HEK293 (cell line): ENCODE measurements at regions not wholly inside any gene's neighbourhood (a gene's known extent, or its start where the extent isn't known, plus 50 kb on each side); places are given as distances from the start of the nearest gene placed in this dataset.
A peak's percentile ranks its signal among the peaks of the same experiment; 100 is the strongest.
"Not testable (repeated sequence)": the region's sequence is repeated elsewhere in the genome, so short reads cannot be mapped to it uniquely, and the experiment has no call there.

Source experiments
- CTCF ChIA-PET: fragments of 350-600 bp; formaldehyde crosslinking; extraction: SDS; loops from one replicate; lab custom pipeline; 2021; ENCODE audit warnings: antibody characterized with exemption; lab: Yijun Ruan, JAX
- POLR2A ChIA-PET: fragments of 300-600 bp; formaldehyde crosslinking; extraction: SDS; loops from one replicate; lab custom pipeline; 2020; ENCODE audit warnings: antibody characterized with exemption, inconsistent platforms; lab: Yijun Ruan, JAX
- H3K27ac ChIP-seq: fragments of 200-500 bp; sonication (Bioruptor generic); 2 replicates; pipeline ENCODE4 v1.5.1; 2014; ENCODE audit warnings: low read depth, low read length, control low read depth, inconsistent platforms; ENCODE audit errors: extremely low read depth
- H3K36me3 ChIP-seq, 2 experiments: fragments of 200-500 bp in 1 of 2; sonication (Bioruptor generic) in 1 of 2; 1 replicate in 1 of 2; 2 replicates in 1 of 2; pipeline ENCODE4 v1.5.1; 2014 to 2017; ENCODE audit warnings: inconsistent platforms in 2 of 2, low read length in 2 of 2; ENCODE audit not compliant: control insufficient read depth in 2 of 2, insufficient read depth in 1 of 2
- H3K4me1 ChIP-seq: fragments of 200-500 bp; sonication (Bioruptor generic); 2 replicates; pipeline ENCODE4 v1.5.1; 2014; ENCODE audit warnings: mild to moderate bottlenecking, low read length, inconsistent platforms; ENCODE audit not compliant: control insufficient read depth, insufficient read depth
- H3K4me3 ChIP-seq: 2 replicates; pipeline ENCODE4 v1.5.1; 2011; ENCODE audit warnings: low read depth, mild to moderate bottlenecking, control low read depth, low read length, moderate library complexity
- H3K9me3 ChIP-seq: fragments of 200-500 bp; sonication (Bioruptor generic); 2 replicates; pipeline ENCODE4 v1.5.1; 2014; ENCODE audit warnings: low read depth, low read length, inconsistent platforms; ENCODE audit not compliant: control insufficient read depth, insufficient read depth
- ATF2 ChIP-seq: fragments of 450-650 bp; formaldehyde crosslinking; IDR thresholded peaks from 2 replicates; pipeline ENCODE4 v1.5.1; 2016; ENCODE audit warnings: missing biosample characterization, missing genetic modification characterization, low read depth
- PRDM1 ChIP-seq: fragments of 450-650 bp; formaldehyde crosslinking; IDR thresholded peaks from 2 replicates; pipeline ENCODE4; 2016; ENCODE audit warnings: missing biosample characterization, missing genetic modification characterization
- ZNF544 ChIP-seq: fragments of 450-650 bp; formaldehyde crosslinking; IDR thresholded peaks from 2 replicates; pipeline ENCODE4 v1.5.0; 2017; ENCODE audit warnings: missing biosample characterization, missing genetic modification characterization

DNA sequence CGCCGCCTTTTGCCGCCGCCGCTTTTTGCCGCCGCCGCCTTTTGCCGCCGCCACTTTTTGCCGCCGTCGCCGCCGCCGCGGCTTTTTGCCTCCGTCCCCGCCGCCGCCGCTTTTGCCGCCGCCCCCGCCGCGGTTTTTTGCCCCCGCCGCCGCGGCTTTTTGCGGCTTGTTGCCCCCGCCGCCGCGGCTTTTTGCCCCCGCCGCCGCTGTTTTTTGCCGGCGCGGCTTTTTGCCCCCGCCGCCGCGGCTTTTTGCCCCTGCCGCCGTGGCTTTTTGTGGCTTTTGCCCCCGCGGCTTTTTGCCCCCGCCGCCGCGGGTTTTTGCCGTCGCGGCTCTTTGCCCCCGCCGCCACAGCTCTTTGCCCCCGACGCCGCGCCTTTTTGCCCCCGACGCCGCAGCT is 311.1 kb downstream of the TP53TG3F start:
- CTCF ChIA-PET, H3K4me3 ChIP-seq, H3K9me3 ChIP-seq, H3K4me1 ChIP-seq, H3K36me3 ChIP-seq, POLR2A ChIA-PET, H3K27ac ChIP-seq: not testable (repeated sequence)

- H3K4me1 ChIP-seq, H3K27ac ChIP-seq, H3K9me3 ChIP-seq, H3K36me3 ChIP-seq, H3K4me3 ChIP-seq, CTCF ChIA-PET, POLR2A ChIA-PET: not testable (repeated sequence)
Observed at GRCh38 chr16:33771211-33771610, 311.8 kb downstream of the TP53TG3F start.

DNA sequence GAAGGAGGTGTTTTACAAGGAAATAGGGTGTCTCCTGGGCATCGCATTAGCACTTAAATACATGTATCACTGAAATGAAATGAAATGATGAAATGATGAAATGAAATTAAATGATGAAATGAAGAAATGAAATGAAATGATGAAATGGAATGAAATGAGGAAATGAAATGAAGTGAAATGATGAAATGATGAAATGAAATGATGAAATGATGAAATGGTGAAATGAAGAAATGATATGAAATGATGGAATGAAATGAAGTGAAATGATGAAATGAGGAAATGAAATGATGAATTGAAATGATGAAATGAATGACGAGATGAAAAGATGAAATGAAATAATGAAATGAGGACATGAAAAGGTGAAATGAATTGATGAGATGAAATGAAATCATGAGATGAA is 314.6 kb downstream of the TP53TG3F start:
- H3K4me1 ChIP-seq, H3K9me3 ChIP-seq, POLR2A ChIA-PET, H3K36me3 ChIP-seq, CTCF ChIA-PET, H3K27ac ChIP-seq, H3K4me3 ChIP-seq: not testable (repeated sequence)
- TF ChIP-seq ZNF544 (tag by site-specific recombination) (0 out of 2 replicates have a peak, but pooled peaks have one; percentile 28), ATF2 (tag by site-specific recombination) (peak; percentile 57)

DNA sequence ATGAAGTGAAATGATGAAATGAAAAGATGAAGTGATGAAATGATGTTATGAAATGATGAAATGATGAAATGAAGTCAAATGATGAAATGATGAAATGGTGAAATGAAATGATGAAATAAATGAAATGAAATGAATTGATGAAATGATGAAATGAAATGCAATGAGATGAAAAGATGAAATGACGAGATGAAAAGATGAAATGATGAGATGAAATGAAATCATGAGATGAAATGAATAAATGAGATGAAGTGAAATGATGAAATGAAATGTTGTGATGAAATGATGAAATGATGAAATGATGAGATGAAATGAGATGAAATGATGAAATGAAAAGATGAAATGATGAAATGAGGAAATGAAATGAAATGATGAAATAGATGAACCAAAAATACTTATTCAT is 315.3 kb downstream of the TP53TG3F start:
- H3K27ac ChIP-seq, H3K4me1 ChIP-seq: not testable (repeated sequence)
- TF ChIP-seq PRDM1 (tag by site-specific recombination) = 0 out of 2 replicates have a peak, but pooled peaks have one; percentile 43
- TF ChIP-seq ATF2 (tag by site-specific recombination) = peak; percentile 77
- TF ChIP-seq, all 188 proteins: peak for 2; not testable (repeated sequence) for 186
- CTCF ChIA-PET, H3K9me3 ChIP-seq, H3K36me3 ChIP-seq, POLR2A ChIA-PET, H3K4me3 ChIP-seq: not testable (repeated sequence)

- H3K9me3 ChIP-seq, H3K4me1 ChIP-seq, POLR2A ChIA-PET, H3K36me3 ChIP-seq, H3K27ac ChIP-seq, H3K4me3 ChIP-seq: not testable (repeated sequence)
- CTCF ChIA-PET = interaction anchor here (0.6 to 2.8 kb wide), 8 partner anchors 10 to 77 kb away, joined by 3 to 15 read pairs (median 4); no protein-coding TSS in a partner anchor
Observed at GRCh38 chr16:33816328-33816944, 357.0 kb downstream of the TP53TG3F start.

- POLR2A ChIA-PET, CTCF ChIA-PET, H3K4me1 ChIP-seq, H3K4me3 ChIP-seq, H3K36me3 ChIP-seq, H3K27ac ChIP-seq, H3K9me3 ChIP-seq: not testable (repeated sequence)
Observed at GRCh38 chr16:33824736-33825135, 365.3 kb downstream of the TP53TG3F start.

- H3K9me3 ChIP-seq, H3K36me3 ChIP-seq, H3K27ac ChIP-seq, H3K4me1 ChIP-seq, POLR2A ChIA-PET, H3K4me3 ChIP-seq: not testable (repeated sequence)
- CTCF ChIA-PET = interaction anchor here (1.3 kb wide), 1 partner anchor 11 kb away, joined by 4 read pairs; no protein-coding TSS in a partner anchor
Observed at GRCh38 chr16:33827522-33827921, 368.1 kb downstream of the TP53TG3F start.

- POLR2A ChIA-PET, H3K36me3 ChIP-seq, H3K27ac ChIP-seq, H3K4me1 ChIP-seq, H3K9me3 ChIP-seq, CTCF ChIA-PET, H3K4me3 ChIP-seq: not testable (repeated sequence)
Observed at GRCh38 chr16:33839157-33839556, 379.7 kb downstream of the TP53TG3F start.

DNA sequence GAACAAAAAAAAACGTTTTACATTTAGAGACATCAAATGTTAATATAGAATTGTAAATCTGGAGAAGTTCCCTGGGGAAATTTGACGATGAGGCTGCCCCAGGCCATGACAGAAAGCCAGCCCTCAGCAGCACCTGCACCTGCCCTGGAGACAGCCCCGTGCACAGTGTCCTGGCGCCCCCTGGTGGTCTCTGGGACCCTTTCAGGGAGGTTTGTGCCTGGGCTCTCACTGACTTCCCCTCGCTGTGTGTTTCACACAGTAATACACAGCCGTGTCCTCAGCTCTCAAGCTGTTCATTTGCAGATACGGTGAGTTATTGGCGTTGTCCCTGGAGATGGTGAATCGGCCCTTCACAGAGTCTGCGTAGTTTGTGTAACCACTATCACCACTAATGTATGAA is 385.1 kb downstream of the TP53TG3F start:
- H3K36me3 ChIP-seq, H3K4me3 ChIP-seq, H3K4me1 ChIP-seq, H3K27ac ChIP-seq, CTCF ChIA-PET, H3K9me3 ChIP-seq, POLR2A ChIA-PET: not testable (repeated sequence)
